GM21423 (cell line): ENCODE measurements at regions not wholly inside any gene's neighbourhood (a gene's known extent, or its start where the extent isn't known, plus 50 kb on each side); places are given as distances from the start of the nearest gene placed in this dataset.
"Not testable (repeated sequence)": the region's sequence is repeated elsewhere in the genome, so short reads cannot be mapped to it uniquely, and the experiment has no call there.

ENCODE experiments used
- ATAC-seq: cut with Tn5 transposase; IDR thresholded peaks from one replicate; pipeline ENCODE4 v1.9.1; 2021; ENCODE audit warnings: mild to moderate bottlenecking, moderate library complexity; ENCODE audit not compliant: unreplicated experiment

GRCh38 chr7:23887660-23888059 is 177.6 kb downstream of the STK31 start:
- no peak for ATAC-seq

- ATAC-seq, result no peak
Measured at GRCh38 chr7:23888958-23889357, 178.9 kb downstream of the STK31 start.

DNA sequence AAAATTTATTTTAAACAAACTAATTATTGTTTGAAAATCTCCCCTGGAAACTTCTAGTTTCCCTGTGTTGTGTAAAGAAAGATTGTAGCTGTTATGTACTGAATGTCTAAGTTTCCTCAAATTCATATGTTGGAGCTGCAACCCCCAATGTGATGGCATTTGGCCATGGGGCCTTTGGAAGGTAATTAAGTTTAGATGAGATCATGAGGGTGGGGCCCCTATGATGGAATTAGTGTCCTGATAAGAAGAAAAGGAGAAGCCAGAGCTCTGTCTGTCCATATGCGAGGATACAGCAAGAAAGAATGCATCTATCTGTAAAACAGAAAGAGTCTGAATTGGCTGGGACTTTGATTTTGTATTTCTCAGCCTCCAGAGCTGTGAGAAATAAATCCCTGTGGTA is 179.5 kb downstream of the STK31 start:
- no peak for ATAC-seq

GRCh38 chr7:23892019-23892418 is 182.0 kb downstream of the STK31 start:
- no peak for ATAC-seq

- no peak for ATAC-seq
Measured at GRCh38 chr7:23893176-23893941, 183.3 kb downstream of the STK31 start.

GRCh38 chr7:23893942-23894891 is 184.2 kb downstream of the STK31 start:
- peak; percentile 69 for ATAC-seq

DNA sequence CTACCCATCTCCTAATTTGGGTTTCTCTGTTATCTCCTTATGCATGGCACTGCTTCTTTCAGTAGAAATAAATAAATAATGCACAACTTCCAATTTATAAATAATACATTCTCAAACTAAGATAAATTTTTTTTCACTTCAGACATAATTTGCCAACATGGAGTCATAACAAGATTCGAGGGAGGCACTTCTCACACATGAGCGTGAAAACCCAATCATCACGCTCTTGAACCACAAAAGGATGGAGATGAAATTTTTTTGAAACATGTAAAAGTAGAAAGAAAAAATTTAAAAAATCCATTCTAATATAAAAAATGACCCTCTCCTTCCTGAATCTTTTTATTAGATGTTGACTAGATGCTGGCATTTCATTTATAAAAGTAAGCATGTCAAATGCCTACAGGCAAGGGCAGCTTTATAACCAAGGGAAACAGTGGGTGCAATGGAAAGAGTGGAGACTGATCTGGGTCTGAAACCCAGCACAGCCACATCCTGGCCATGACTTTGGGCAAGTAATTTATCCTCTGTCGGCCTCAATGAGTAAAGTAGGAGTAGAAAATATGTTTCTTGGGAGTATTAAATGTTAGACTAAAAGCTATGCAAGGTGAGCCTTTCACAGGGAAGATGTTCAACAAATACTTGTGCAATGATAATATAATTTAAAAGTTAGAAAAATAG is 185.0 kb downstream of the STK31 start:
- ATAC-seq, result no peak

GRCh38 chr7:23895666-23896096 is 185.7 kb downstream of the STK31 start:
- no peak for ATAC-seq

GRCh38 chr7:23898619-23899018 is 188.6 kb downstream of the STK31 start:
- ATAC-seq, result no peak

DNA sequence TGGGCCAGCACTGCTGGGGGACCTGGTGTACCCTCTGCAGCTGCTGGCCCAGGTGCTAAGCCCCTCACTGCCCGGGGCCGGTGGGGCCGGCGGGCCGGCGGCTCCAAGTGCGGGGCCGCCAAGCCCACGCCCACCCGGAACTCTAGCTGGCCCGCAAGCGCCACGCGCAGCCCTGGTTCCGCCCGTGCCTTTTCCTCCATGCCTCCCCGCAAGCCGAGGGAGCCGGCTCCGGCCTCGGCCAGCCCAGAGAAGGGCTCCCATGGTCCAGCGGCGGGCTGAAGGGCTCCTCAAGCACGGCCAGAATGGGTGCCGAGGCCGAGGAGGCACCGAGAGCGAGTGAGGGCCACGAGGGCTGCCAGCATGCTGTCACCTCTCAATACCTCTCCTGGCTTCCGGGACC is 194.9 kb downstream of the STK31 start:
- ATAC-seq, result not testable (repeated sequence)

DNA sequence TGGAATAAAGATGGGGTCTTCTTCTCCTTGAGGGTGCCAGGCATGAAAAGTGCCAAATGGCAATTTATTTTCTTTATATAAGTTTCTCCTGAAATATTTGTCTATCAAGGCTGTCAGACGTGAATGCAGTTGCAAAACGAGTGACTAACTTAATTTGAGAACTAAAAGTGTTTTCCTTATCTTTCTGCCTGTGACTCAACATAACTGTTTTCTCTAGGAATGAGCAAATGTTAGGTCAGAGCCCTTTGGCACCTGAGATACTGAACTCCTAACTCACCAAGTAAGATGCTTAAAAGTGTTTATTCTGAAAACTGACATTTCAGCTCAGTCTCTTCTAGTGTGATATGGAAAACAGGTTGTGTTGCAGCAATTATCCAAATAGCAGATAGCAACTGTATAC is 197.0 kb downstream of the STK31 start:
- ATAC-seq, result no peak

DNA sequence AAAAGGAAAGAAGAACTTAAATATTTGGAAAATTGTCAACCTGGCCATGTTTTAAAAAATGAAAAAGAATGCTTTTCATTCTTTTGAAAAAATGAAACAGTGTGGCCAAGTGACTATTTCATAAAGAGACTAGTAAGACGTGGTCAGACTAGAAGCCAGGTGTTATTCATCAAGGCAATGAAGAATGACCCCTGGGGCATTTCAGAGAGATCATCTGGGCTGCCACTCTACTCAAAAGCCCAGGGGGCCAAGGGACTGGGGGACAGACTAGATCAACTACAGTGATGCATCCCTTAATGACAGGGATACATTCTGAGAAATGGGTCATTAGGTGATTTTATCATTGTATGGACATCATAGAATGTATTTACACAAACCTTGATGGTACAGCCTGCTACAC is 199.4 kb downstream of the STK31 start:
- ATAC-seq, result no peak

DNA sequence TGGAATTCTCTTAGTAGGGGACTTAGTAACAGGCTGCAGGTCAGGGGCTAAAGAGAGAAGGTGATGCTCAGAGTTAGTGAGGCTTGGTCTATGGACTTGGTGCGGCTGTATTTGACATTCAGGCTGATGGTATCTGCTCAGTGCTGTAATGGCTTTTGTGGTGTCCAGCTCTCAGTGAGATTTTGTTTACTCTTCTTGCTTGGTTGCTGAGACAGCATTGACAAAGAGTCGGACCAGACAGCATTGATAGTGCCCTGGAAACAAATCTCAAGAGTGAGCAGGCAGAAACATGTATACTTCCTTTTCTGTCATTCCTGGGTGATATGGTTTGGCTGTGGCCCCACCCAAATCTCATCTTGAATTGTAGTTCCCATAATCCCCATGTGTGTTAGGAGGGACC is 202.0 kb downstream of the STK31 start:
- ATAC-seq, result no peak

DNA sequence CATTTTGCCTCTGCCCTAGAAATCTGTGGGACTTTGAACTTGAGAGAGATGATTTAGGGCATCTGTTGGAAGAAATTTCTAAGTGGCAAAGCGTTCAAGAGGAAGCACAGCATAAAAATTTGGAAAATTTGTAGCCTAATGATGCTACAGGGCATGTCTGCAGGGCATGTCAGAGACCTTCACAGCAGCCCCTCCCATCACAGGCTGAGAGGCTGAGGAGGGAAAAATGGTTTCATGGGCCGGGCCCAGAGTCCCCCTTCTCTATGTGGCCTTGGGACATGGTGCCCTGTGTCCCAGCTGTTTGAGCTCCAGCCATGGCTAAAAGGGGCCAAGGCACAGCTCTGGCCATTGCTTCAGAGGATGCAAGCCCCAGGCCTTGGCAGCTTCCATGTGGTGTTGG is 203.0 kb downstream of the STK31 start:
- ATAC-seq, result no peak

GRCh38 chr7:23915236-23915635 is 205.2 kb downstream of the STK31 start:
- ATAC-seq, result no peak

DNA sequence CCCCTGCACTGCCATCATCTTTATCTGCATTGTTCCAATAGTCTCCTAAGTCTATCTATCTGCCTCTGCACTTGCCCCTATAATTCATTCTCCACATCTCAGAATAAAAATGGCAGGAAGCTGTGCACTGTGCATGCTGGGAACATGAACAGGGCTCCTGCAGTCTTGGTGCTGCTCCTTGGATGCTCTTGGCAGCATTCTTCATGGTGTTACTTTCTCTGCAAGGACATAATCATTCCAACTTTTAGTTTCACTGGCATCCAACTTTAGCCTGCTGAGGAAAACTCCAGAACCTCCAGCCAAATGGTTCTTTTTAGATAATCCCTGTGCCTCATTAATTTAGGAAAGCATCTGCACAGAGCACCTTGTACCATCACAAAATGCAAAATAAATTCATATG is 208.3 kb downstream of the STK31 start:
- ATAC-seq, result no peak

DNA sequence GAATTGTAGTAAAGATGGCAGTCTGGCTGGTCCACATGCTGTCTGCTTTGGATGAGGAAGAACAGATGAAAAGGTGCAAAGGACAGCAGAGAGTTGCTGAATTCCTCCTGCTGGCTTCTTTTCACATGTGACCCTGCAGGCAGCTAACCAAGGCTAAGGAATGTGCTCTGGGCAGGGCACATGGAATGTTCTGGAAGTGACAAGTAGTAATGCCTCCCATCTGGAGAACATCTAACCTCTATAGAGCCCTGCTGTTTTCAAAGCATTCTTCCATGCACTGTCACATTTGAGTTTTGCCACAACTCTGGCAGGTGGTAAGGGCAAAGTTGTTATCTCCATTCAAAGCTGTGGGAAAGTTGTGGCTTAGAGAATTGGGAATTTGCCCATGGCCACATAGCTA is 208.8 kb downstream of the STK31 start:
- ATAC-seq, result no peak

- ATAC-seq, result no peak
Measured at GRCh38 chr7:23925088-23925487, 215.1 kb downstream of the STK31 start.

GRCh38 chr7:23927709-23928417 is 217.8 kb downstream of the STK31 start:
- ATAC-seq, result no peak

DNA sequence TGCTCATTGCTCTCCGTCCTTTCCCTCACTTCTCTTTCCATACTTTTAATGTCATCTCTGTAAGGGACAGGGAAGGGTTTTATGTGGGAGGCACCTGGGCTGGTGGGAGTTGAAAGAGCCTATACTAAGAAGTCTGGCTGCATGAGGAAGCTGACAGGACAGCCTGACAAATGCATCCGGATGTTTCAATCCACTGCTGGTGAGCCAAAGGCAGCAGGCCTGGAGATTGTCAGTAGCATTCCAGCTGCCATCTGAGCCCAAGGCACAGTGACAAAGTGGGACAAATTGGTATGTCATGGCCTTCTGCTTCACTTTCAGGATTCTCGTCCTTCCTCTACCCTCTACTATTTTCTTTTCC is 218.4 kb downstream of the STK31 start:
- ATAC-seq, result no peak

- no peak for ATAC-seq
Measured at GRCh38 chr7:23930312-23930711, 220.3 kb downstream of the STK31 start.
